K562 (cell line): ENCODE measurements at regions not wholly inside any gene's neighbourhood (a gene's known extent, or its start where the extent isn't known, plus 50 kb on each side); places are given as distances from the start of the nearest gene placed in this dataset.

Experiments used
- ATAC-seq: fragments of 200-7000 bp; cut with Tn5 transposase; 3 replicates; pipeline ENCODE4 v1.9.1; 2020; ENCODE audit warnings: moderate library complexity
- BruUV-seq: library from RNA; stranded (reverse); fragments of 400-500 nt; replicated peaks from 2 replicates; lab custom pipeline; 2021; lab: Mats Ljungman, UMichigan
- CTCF ChIA-PET: fragments of 300-600 bp; formaldehyde crosslinking; extraction: SDS; loops from one replicate; lab custom pipeline; 2021; ENCODE audit warnings: low intra/inter-chr PET ratio; lab: Yijun Ruan, JAX
- POLR2A ChIA-PET: fragments of 300-600, 350-650 bp; sonication (Branson Sonifier 250); formaldehyde crosslinking; extraction: SDS; loops from one replicate; lab custom pipeline; 2021; ENCODE audit warnings: antibody characterized with exemption, inconsistent platforms; lab: Yijun Ruan, JAX
- DNase-seq, 4 experiments: peaks; one replicate each; pipeline versions ENCODE4 v3.0.0 to v3.0.0-alpha.2; 2011 to 2018; ENCODE audit warnings: low spot score in 3 of 4, mixed read lengths in 3 of 4; ENCODE audit errors: extremely low read depth in 1 of 4
- FAIRE-seq: peaks from 2 replicates; lab custom pipeline; 2011; peaks lifted over from hg19 to GRCh38; lab: Jason Lieb, UNC
- H2AFZ ChIP-seq: 2 replicates; pipeline ENCODE4 v1.6.0; 2011; ENCODE audit warnings: low read depth, low read length, control low read depth, inconsistent platforms
- H3K27ac ChIP-seq: fragments of 200-600 bp; 3 replicates; pipeline ENCODE4 v1.8.0; 2011; ENCODE audit warnings: low read depth, mild to moderate bottlenecking, control low read depth, inconsistent platforms, low read length, moderate library complexity, mixed read lengths; ENCODE audit errors: extremely low read depth
- H3K27me3 ChIP-seq, 2 experiments: fragments of 300-600 bp in 1 of 2; 2 replicates in 1 of 2; 3 replicates in 1 of 2; pipeline versions ENCODE4 v1.6.0 to v1.8.0; 2011; ENCODE audit warnings: inconsistent platforms in 2 of 2, low read length in 2 of 2, mild to moderate bottlenecking in 1 of 2, mixed read lengths in 1 of 2, moderate library complexity in 1 of 2; ENCODE audit not compliant: control insufficient read depth in 2 of 2, insufficient read depth in 2 of 2
- H3K36me3 ChIP-seq: fragments of 300-600 bp; 3 replicates; pipeline ENCODE4 v1.8.0; 2011; ENCODE audit warnings: mild to moderate bottlenecking, low read length, inconsistent platforms; ENCODE audit not compliant: control insufficient read depth, insufficient read depth
- H3K4me1 ChIP-seq, 2 experiments: fragments of 200-600 bp in 1 of 2; replicated peaks in 1 of 2; 2 replicates in 1 of 2; 3 replicates in 1 of 2; pipeline versions ENCODE4 v1.5.1 to v1.8.0; 2011; ENCODE audit warnings: inconsistent platforms in 2 of 2, low read length in 2 of 2, mild to moderate bottlenecking in 1 of 2, mixed read lengths in 1 of 2, moderate library complexity in 1 of 2; ENCODE audit not compliant: control insufficient read depth in 2 of 2, insufficient read depth in 2 of 2
- H3K4me2 ChIP-seq: 2 replicates; pipeline ENCODE4 v1.6.1; 2011; ENCODE audit warnings: low read length, control low read depth, inconsistent platforms, mixed read lengths; ENCODE audit not compliant: insufficient read depth
- H3K4me3 ChIP-seq: fragments of 200-600 bp; sonication (generic), shearing (Covaris generic); 2 replicates; pipeline ENCODE4 v1.5.1; 2016; ENCODE audit warnings: control low read depth, inconsistent platforms
- H3K79me2 ChIP-seq: fragments of 200-600 bp; 3 replicates; pipeline ENCODE4 v1.8.0; 2011; ENCODE audit warnings: low read length, inconsistent platforms; ENCODE audit not compliant: control insufficient read depth, insufficient read depth
- H3K9ac ChIP-seq, 2 experiments: 2 replicates each; pipeline versions ENCODE4 v1.6.0 to v1.6.1; 2011; ENCODE audit warnings: low read depth in 2 of 2, low read length in 2 of 2, control low read depth in 1 of 2, inconsistent platforms in 1 of 2, mild to moderate bottlenecking in 1 of 2, mixed read lengths in 1 of 2; ENCODE audit not compliant: insufficient read depth in 1 of 2
- H3K9me1 ChIP-seq: one replicate; pipeline ENCODE4 v1.6.0; 2011; ENCODE audit warnings: inconsistent platforms, mild to moderate bottlenecking, low read length, moderate library complexity; ENCODE audit not compliant: control insufficient read depth, insufficient read depth
- H3K9me3 ChIP-seq: replicated peaks from 2 replicates; pipeline ENCODE4 v1.5.1; 2011; ENCODE audit warnings: low read depth, low read length, inconsistent platforms; ENCODE audit not compliant: control insufficient read depth, insufficient read depth
- H4K20me1 ChIP-seq: replicated peaks from 2 replicates; pipeline ENCODE4 v1.6.1; 2011; ENCODE audit warnings: low read length, inconsistent platforms, mixed read lengths; ENCODE audit not compliant: control insufficient read depth, insufficient read depth
- CC2D1A ChIP-seq: fragments of 450-650 bp; IDR thresholded peaks from 2 replicates; pipeline ENCODE4 v1.6.1; 2017; ENCODE audit warnings: mild to moderate bottlenecking
- CCNT2 ChIP-seq: IDR thresholded peaks from 2 replicates; pipeline ENCODE4 v1.6.1; 2011; ENCODE audit warnings: borderline replicate concordance, low read depth, mild to moderate bottlenecking, moderate library complexity, mixed read lengths, low read length; ENCODE audit not compliant: insufficient read length; ENCODE audit errors: extremely low read depth
- EHMT2 ChIP-seq: fragments of 450-650 bp; IDR thresholded peaks from 2 replicates; pipeline ENCODE4 v1.6.1; 2018; ENCODE audit warnings: antibody characterized with exemption
- GABPB1 ChIP-seq: sonication (generic); formaldehyde crosslinking; IDR thresholded peaks from 2 replicates; pipeline ENCODE4 v1.8.0; 2022; ENCODE audit warnings: mild to moderate bottlenecking, missing genetic modification reagents
- HMGXB4 ChIP-seq: sonication (generic); formaldehyde crosslinking; IDR thresholded peaks from 2 replicates; pipeline ENCODE4 v1.8.1; 2023; ENCODE audit warnings: mild to moderate bottlenecking, missing genetic modification reagents
- HOXB6 ChIP-seq: fragments of 250-450 bp; sonication (Bioruptor Pico); IDR thresholded peaks from 2 replicates; pipeline ENCODE4 v1.5.1; 2022; ENCODE audit warnings: mild to moderate bottlenecking, borderline replicate concordance
- LARP7 ChIP-seq: fragments of 450-650 bp; IDR thresholded peaks from 2 replicates; pipeline ENCODE4 v1.6.1; 2016
- OTX1 ChIP-seq: fragments of 450-650 bp; formaldehyde crosslinking; IDR thresholded peaks from 2 replicates; pipeline ENCODE4 v1.4.0; 2022; ENCODE audit warnings: mild to moderate bottlenecking
- SETDB1 ChIP-seq: IDR thresholded peaks from one replicate; pipeline ENCODE4 v1.6.1; 2012; ENCODE audit warnings: low read length, control low read depth, inconsistent platforms
- THAP12 ChIP-seq: fragments of 250-450 bp; sonication (Bioruptor Pico); IDR thresholded peaks from 2 replicates; pipeline ENCODE4 v1.9.0; 2021; ENCODE audit warnings: mild to moderate bottlenecking, inconsistent platforms
- ZBTB49 ChIP-seq: sonication (generic); formaldehyde crosslinking; IDR thresholded peaks from 2 replicates; pipeline ENCODE4 v1.8.0; 2022; ENCODE audit warnings: missing genetic modification reagents, mild to moderate bottlenecking, borderline replicate concordance
- ZBTB7A ChIP-seq: IDR thresholded peaks from 2 replicates; pipeline ENCODE4 v1.6.1; 2011; ENCODE audit warnings: low read depth, mild to moderate bottlenecking, low read length, moderate library complexity, borderline replicate concordance; ENCODE audit not compliant: control insufficient read depth
- ZNF217 ChIP-seq: sonication (generic); formaldehyde crosslinking; IDR thresholded peaks from 2 replicates; pipeline ENCODE4 v1.8.0; 2022; ENCODE audit warnings: mild to moderate bottlenecking, missing genetic modification reagents
- ZNF395 ChIP-seq: fragments of 200-800 bp; sonication (Bioruptor generic); IDR thresholded peaks from 2 replicates; pipeline ENCODE4 v1.6.1; 2017; ENCODE audit warnings: missing genetic modification characterization, missing compliant biosample characterization
- WGBS: fragments of 100-300 bp; shearing (Covaris generic); methylation state at CpG from one replicate; pipeline ENCODE4 v1.1.6; 2016; ENCODE audit warnings: low coverage, mixed read lengths; ENCODE audit not compliant: insufficient coverage; ENCODE audit errors: missing lambda C conversion rate; 5-methylcytosine and 5-hydroxymethylcytosine counted together
- in situ Hi-C: fragments of 300-500 bp; cut with MboI; formaldehyde crosslinking; loops from 4 replicates; pipeline ENCODE4 v1.15.0; 2018; ENCODE audit warnings: inconsistent platforms, mixed read lengths
- intact Hi-C: fragments of 100-400 bp; cut with micrococcal nuclease; formaldehyde crosslinking; loops from 2 replicates; pipeline ENCODE4 v1.14.2; 2022

- no peaks in the 10 kb centered on the region for H3K4me1 ChIP-seq
- no peaks in the 10 kb centered on the region for H3K27me3 ChIP-seq
- no peak overlapping the region for H3K4me3 ChIP-seq
- ATAC-seq (no peak), DNase-seq (no peak), FAIRE-seq (no peak)
- H3K36me3 ChIP-seq: no peaks in the 10 kb centered on the region
- no peak overlapping the region for H3K4me2 ChIP-seq
- BruUV-seq: no TSS peak
- H3K27ac ChIP-seq: no peak overlapping the region
- WGBS: 3% methylated on average over 7 of the region's 7 CpGs
- ChIA-PET POLR2A (no interaction called here), CTCF (interaction anchor here (0.6 kb wide), 1 partner anchor 1886 kb away, joined by 3 read pairs; no protein-coding TSS in a partner anchor)
- H3K9me3 ChIP-seq: no peaks in the 10 kb centered on the region
- no peaks in the 10 kb centered on the region for H4K20me1 ChIP-seq
- H2AFZ ChIP-seq: no peak overlapping the region
- intact Hi-C loops (no loop called here), in situ Hi-C loops (no loop called here)
- H3K9ac ChIP-seq: no peak overlapping the region
- H3K79me2 ChIP-seq: no peaks in the 10 kb centered on the region
- no peaks in the 10 kb centered on the region for H3K9me1 ChIP-seq
- TF ChIP-seq GABPB1 (CRISPR knock-in tag) (no peak), ZBTB49 (CRISPR knock-in tag) (no peak), SETDB1 (no peak), CC2D1A (no peak), EHMT2 (no peak), LARP7 (no peak), ZBTB7A (no peak), THAP12 (CRISPR knock-in tag) (no peak), HMGXB4 (no peak), ZNF395 (CRISPR knock-in tag) (no peak), HOXB6 (no peak), OTX1 (no peak), ZNF217 (CRISPR knock-in tag) (no peak), CCNT2 (no peak)
Observed at GRCh38 chr3:35067750-35068149, 571.6 kb upstream of the ARPP21 start.
